HG03159 (cell line): ENCODE measurements at regions not wholly inside any gene's neighbourhood (a gene's known extent, or its start where the extent isn't known, plus 50 kb on each side); places are given as distances from the start of the nearest gene placed in this dataset.

Source experiments
- ATAC-seq: cut with Tn5 transposase; IDR thresholded peaks from one replicate; pipeline ENCODE4 v1.9.1; 2021; ENCODE audit warnings: mild to moderate bottlenecking, moderate library complexity; ENCODE audit not compliant: unreplicated experiment

GRCh38 chr2:139850254-139850890 is 1070.2 kb upstream of the NXPH2 start:
- no peak for ATAC-seq

GRCh38 chr2:139836769-139837168 is 1056.6 kb upstream of the NXPH2 start:
- no peak for ATAC-seq

- ATAC-seq: no peak
Measured at GRCh38 chr2:139835101-139835500, 1054.9 kb upstream of the NXPH2 start.

GRCh38 chr2:139828011-139828410 is 1047.8 kb upstream of the NXPH2 start:
- ATAC-seq: no peak

- ATAC-seq: no peak
Measured at GRCh38 chr2:139825726-139826125, 1045.5 kb upstream of the NXPH2 start.

GRCh38 chr2:139819273-139819796 is 1039.1 kb upstream of the NXPH2 start:
- ATAC-seq: no peak

GRCh38 chr2:139814458-139814857 is 1034.3 kb upstream of the NXPH2 start:
- ATAC-seq: no peak

GRCh38 chr2:139813340-139813739 is 1033.2 kb upstream of the NXPH2 start:
- no peak for ATAC-seq

GRCh38 chr2:139805441-139805840 is 1025.3 kb upstream of the NXPH2 start:
- no peak for ATAC-seq

GRCh38 chr2:139798391-139798790 is 1018.2 kb upstream of the NXPH2 start:
- no peak for ATAC-seq

GRCh38 chr2:139790807-139791752 is 1010.9 kb upstream of the NXPH2 start:
- no peak for ATAC-seq

GRCh38 chr2:139790136-139790535 is 1009.9 kb upstream of the NXPH2 start:
- ATAC-seq: no peak

GRCh38 chr2:139778732-139779131 is 998.5 kb upstream of the NXPH2 start:
- ATAC-seq: no peak

GRCh38 chr2:139773720-139774277 is 993.6 kb upstream of the NXPH2 start:
- no peak for ATAC-seq

GRCh38 chr2:139769633-139770032 is 989.4 kb upstream of the NXPH2 start:
- ATAC-seq: no peak

- ATAC-seq: no peak
Measured at GRCh38 chr2:139763705-139764104, 983.5 kb upstream of the NXPH2 start.

- no peak for ATAC-seq
Measured at GRCh38 chr2:139759000-139759505, 978.9 kb upstream of the NXPH2 start.

GRCh38 chr2:139746901-139747300 is 966.7 kb upstream of the NXPH2 start:
- no peak for ATAC-seq

GRCh38 chr2:139744273-139744672 is 964.1 kb upstream of the NXPH2 start:
- no peak for ATAC-seq

GRCh38 chr2:139742216-139743172 is 962.3 kb upstream of the NXPH2 start:
- no peak for ATAC-seq
